ENCODE measurements at regions not wholly inside any gene's neighbourhood (a gene's known extent, or its start where the extent isn't known, plus 50 kb on each side); places are given as distances from the start of the nearest gene placed in this dataset.

GRCh38 chr3:23648996-23649395 lies 156.8 kb upstream of the UBE2E1 start:
- TF ChIP-seq CTCF (conservative IDR thresholded peaks at IDR 0.05; ENCODE audit: low read depth, low read length): no peak
- H3K4me3 ChIP-seq (ENCODE audit: low read depth, low read length): no peak overlapping the region
- DNase-seq (ENCODE audit: low read depth): no peak

GRCh38 chr3:23649448-23649847 lies 156.3 kb upstream of the UBE2E1 start:
- no peak for TF ChIP-seq CTCF (conservative IDR thresholded peaks at IDR 0.05; ENCODE audit: low read depth, low read length)
- no peak for DNase-seq (ENCODE audit: low read depth)
- no peak overlapping the region for H3K4me3 ChIP-seq (ENCODE audit: low read depth, low read length)

GRCh38 chr3:23650371-23651140 lies 155.2 kb upstream of the UBE2E1 start:
- no peak overlapping the region for H3K4me3 ChIP-seq (ENCODE audit: low read depth, low read length)
- DNase-seq (ENCODE audit: low read depth): peak; percentile 89
- no peak for TF ChIP-seq CTCF (conservative IDR thresholded peaks at IDR 0.05; ENCODE audit: low read depth, low read length)

- TF ChIP-seq CTCF (conservative IDR thresholded peaks at IDR 0.05; ENCODE audit: low read depth, low read length): no peak
- no peak overlapping the region for H3K4me3 ChIP-seq (ENCODE audit: low read depth, low read length)
- no peak for DNase-seq (ENCODE audit: low read depth)
These were observed 151.9 kb upstream of the UBE2E1 start for GRCh38 chr3:23653647-23654525.

GRCh38 chr3:23654571-23654970 lies 151.2 kb upstream of the UBE2E1 start:
- no peak overlapping the region for H3K4me3 ChIP-seq (ENCODE audit: low read depth, low read length)
- DNase-seq (ENCODE audit: low read depth): no peak
- TF ChIP-seq CTCF (conservative IDR thresholded peaks at IDR 0.05; ENCODE audit: low read depth, low read length): no peak

- H3K4me3 ChIP-seq (ENCODE audit: low read depth, low read length): no peak overlapping the region
- TF ChIP-seq CTCF (conservative IDR thresholded peaks at IDR 0.05; ENCODE audit: low read depth, low read length): no peak
- DNase-seq (ENCODE audit: low read depth): no peak
These were observed 150.0 kb upstream of the UBE2E1 start for GRCh38 chr3:23655749-23656148.
